Left hindlimb (tissue), 1 donor: ENCODE measurements at regions not wholly inside any gene's neighbourhood (a gene's known extent, or its start where the extent isn't known, plus 50 kb on each side); places are given as distances from the start of the nearest gene placed in this dataset.

Experiments used
- DNase-seq: peaks from one replicate; pipeline ENCODE4 v3.0.0-alpha.2; 2018

- DNase-seq = no peak
Observed at GRCh38 chr2:2890901-2891300, 486.7 kb downstream of the EIPR1 start.

GRCh38 chr2:2890246-2890645, 487.4 kb downstream of the EIPR1 start:
- no peak for DNase-seq

- DNase-seq = no peak
Observed at GRCh38 chr2:2889646-2890045, 488.0 kb downstream of the EIPR1 start.

- no peak for DNase-seq
Observed at GRCh38 chr2:2889141-2889540, 488.5 kb downstream of the EIPR1 start.

GRCh38 chr2:2887772-2888387, 489.7 kb downstream of the EIPR1 start:
- no peak for DNase-seq

GRCh38 chr2:2886922-2887321, 490.7 kb downstream of the EIPR1 start:
- DNase-seq = no peak

- no peak for DNase-seq
Observed at GRCh38 chr2:2881499-2881898, 496.1 kb downstream of the EIPR1 start.

GRCh38 chr2:2880938-2881337, 496.7 kb downstream of the EIPR1 start:
- no peak for DNase-seq

- no peak for DNase-seq
Observed at GRCh38 chr2:2879781-2880180, 497.8 kb downstream of the EIPR1 start.

- no peak for DNase-seq
Observed at GRCh38 chr2:2879071-2879470, 498.5 kb downstream of the EIPR1 start.

- no peak for DNase-seq
Observed at GRCh38 chr2:2877427-2877826, 500.2 kb downstream of the EIPR1 start.

- no peak for DNase-seq
Observed at GRCh38 chr2:2876331-2877221, 501.0 kb downstream of the EIPR1 start.

- DNase-seq = no peak
Observed at GRCh38 chr2:2875831-2876230, 501.8 kb downstream of the EIPR1 start.

GRCh38 chr2:2875296-2875695, 502.3 kb downstream of the EIPR1 start:
- no peak for DNase-seq

GRCh38 chr2:2874805-2875204, 502.8 kb downstream of the EIPR1 start:
- DNase-seq = no peak

- DNase-seq = no peak
Observed at GRCh38 chr2:2874341-2874740, 503.3 kb downstream of the EIPR1 start.

GRCh38 chr2:2873450-2873811, 504.2 kb downstream of the EIPR1 start:
- no peak for DNase-seq

- DNase-seq = no peak
Observed at GRCh38 chr2:2872713-2873449, 504.7 kb downstream of the EIPR1 start.

- no peak for DNase-seq
Observed at GRCh38 chr2:2872309-2872617, 505.4 kb downstream of the EIPR1 start.

GRCh38 chr2:2871480-2872308, 505.9 kb downstream of the EIPR1 start:
- no peak for DNase-seq

GRCh38 chr2:2870106-2870505, 507.5 kb downstream of the EIPR1 start:
- no peak for DNase-seq

- DNase-seq = no peak
Observed at GRCh38 chr2:2869553-2869952, 508.1 kb downstream of the EIPR1 start.

GRCh38 chr2:2868085-2868484, 509.5 kb downstream of the EIPR1 start:
- no peak for DNase-seq
